ENCODE measurements at regions not wholly inside any gene's neighbourhood (a gene's known extent, or its start where the extent isn't known, plus 50 kb on each side); places are given as distances from the start of the nearest gene placed in this dataset.

DNA sequence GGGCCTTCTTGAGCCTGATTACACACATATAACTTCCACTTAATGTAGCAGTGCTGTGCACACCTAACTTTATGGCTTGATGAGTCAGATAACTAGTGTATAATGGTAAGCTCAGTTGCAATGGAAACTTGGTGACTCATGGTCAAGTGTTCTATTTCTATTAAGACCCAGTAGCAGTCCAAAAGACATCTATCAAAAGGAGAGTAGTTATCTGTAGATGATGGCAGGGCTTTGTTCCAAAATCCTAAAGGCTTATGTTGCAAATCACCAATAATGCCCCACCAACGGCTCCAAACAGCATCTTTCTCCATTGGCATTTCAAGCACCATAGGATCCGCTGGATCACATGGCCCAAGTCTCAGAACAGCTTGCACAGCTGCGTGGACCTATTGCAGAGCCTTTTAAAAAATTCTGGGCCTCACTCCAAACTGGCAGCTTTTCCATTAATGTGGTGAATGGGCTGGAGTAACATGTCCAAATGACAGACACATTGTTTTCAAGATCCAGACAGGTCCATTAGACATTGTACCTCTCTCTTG is 566.8 kb upstream of the USP24 start:
- TF ChIP-seq, protein P1, sequence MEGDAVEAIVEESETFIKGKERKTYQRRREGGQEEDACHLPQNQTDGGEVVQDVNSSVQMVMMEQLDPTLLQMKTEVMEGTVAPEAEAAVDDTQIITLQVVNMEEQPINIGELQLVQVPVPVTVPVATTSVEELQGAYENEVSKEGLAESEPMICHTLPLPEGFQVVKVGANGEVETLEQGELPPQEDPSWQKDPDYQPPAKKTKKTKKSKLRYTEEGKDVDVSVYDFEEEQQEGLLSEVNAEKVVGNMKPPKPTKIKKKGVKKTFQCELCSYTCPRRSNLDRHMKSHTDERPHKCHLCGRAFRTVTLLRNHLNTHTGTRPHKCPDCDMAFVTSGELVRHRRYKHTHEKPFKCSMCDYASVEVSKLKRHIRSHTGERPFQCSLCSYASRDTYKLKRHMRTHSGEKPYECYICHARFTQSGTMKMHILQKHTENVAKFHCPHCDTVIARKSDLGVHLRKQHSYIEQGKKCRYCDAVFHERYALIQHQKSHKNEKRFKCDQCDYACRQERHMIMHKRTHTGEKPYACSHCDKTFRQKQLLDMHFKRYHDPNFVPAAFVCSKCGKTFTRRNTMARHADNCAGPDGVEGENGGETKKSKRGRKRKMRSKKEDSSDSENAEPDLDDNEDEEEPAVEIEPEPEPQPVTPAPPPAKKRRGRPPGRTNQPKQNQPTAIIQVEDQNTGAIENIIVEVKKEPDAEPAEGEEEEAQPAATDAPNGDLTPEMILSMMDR (IDR thresholded peaks at IDR 0.05; ENCODE audit: low read depth, low read length, missing control alignments), result no peak
- DNase-seq (ENCODE audit: low read depth), result no peak
- H3K4me3 ChIP-seq (ENCODE audit: low read depth, low read length), result no peak overlapping the region

DNA sequence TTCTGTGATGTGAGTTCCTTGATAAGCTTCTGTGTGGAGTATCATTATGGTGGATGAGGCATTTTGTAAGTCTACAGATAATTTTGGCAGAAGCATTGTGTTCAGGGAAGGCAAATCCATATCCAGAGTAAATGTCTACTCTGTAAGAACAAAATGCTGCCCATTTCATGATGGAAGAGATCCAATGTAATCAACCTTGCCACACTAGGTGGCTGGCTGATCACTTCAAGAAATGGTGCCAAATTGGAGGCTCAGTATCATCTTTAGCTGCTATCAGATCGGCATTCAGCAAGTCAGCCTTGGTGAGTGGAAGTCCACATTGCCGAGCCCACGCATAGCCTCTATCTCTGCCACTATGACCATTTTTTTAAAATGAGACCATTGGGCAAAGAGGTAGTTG is 565.8 kb upstream of the USP24 start:
- H3K4me3 ChIP-seq (ENCODE audit: low read depth, low read length), result no peak overlapping the region
- TF ChIP-seq, protein P1 (IDR thresholded peaks at IDR 0.05; ENCODE audit: low read depth, low read length, missing control alignments), result no peak
- DNase-seq (ENCODE audit: low read depth), result no peak

DNA sequence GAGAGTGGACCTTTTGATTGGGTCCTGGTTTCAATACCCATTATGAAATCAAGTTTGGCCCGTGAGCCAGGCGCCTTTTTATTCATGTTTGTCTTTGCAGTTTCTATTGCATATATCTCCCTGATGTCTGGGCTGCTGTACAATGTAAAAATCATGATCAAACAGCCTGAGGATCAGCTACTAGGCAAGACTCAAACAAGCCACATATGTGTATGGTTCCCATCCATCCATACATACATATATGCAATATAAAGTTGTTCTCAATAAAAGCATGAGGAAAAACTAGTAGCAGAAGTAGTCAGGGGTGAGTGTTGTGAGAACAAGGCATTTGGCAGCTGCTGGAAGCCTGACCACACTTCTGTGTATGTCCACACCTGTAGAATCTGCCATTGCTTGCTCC is 562.4 kb upstream of the USP24 start:
- TF ChIP-seq, protein P1 (IDR thresholded peaks at IDR 0.05; ENCODE audit: low read depth, low read length, missing control alignments), result no peak
- no peak overlapping the region for H3K4me3 ChIP-seq (ENCODE audit: low read depth, low read length)
- DNase-seq (ENCODE audit: low read depth), result no peak

DNA sequence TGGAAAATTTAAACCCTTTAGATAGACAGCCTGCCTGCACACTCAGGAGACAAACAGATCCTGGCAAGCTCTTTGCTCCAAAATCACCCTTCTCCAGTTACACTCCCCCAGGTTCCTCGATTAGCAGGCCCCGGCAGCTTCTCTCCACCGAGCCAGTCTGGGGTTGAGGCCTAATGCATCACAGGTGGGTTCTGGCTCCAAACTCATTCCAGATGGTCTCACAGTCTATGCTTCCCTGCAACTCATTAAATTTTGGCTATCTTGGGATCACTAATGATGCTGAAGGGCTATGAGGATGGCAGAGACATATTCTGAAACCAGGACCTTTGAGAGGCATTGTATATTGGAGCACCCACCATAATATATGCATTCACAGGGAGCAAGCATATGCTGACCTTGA is 559.8 kb upstream of the USP24 start:
- TF ChIP-seq, protein P1 (IDR thresholded peaks at IDR 0.05; ENCODE audit: low read depth, low read length, missing control alignments), result no peak
- no peak overlapping the region for H3K4me3 ChIP-seq (ENCODE audit: low read depth, low read length)
- no peak for DNase-seq (ENCODE audit: low read depth)

DNA sequence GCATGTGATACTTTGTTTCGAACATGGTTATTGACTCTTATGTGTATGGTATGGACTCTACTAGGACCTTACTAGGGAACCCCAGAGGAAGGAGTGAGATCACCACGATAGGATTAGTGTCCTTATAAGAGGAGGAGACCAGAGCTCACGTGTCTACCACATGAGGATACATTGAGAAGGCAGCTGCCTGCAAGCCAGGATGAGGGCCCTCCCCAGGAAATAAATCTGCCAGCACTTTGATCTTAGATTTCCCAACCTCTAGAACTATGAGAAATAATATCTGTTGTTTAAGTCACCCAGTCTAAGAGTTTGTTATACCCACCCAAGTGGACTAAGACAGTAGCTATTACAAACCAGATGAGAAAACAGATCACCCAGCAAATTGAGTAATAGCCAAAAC is 559.3 kb upstream of the USP24 start:
- TF ChIP-seq, protein P1 (IDR thresholded peaks at IDR 0.05; ENCODE audit: low read depth, low read length, missing control alignments), result no peak
- DNase-seq (ENCODE audit: low read depth), result no peak
- H3K4me3 ChIP-seq (ENCODE audit: low read depth, low read length), result no peak overlapping the region

DNA sequence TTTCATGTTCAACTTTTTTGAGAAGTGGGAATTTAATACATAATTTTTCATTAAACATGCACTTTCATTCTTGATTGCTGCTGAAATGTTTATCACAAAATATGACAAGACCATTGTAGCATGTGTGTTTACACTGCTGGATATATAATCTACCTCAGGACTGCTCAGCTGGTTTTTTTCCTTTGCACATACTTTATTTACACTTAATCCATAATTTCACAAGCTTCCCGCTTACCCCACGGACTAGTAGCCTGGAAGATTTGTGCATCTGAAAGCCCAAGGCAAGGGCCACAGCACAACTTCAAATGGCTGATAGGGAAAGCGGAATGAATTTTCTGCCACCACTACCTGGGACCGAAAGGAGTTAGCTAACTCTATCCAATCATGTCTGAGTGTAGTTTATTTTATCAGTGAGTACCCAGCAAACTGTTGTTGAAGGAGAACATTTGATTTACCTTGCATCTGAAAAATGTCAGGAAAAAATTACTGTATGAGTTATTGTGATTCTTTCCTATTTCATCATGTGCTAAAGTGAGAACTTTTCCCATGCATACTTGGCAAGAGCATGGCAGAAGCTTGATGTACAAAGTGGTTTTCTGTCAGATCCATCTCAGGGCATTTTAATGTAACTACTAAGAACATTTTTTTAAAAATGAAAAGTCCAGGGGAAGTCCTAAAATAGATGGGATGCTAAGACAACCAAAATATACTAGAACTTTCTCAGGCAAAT is 558.2 kb upstream of the USP24 start:
- DNase-seq (ENCODE audit: low read depth), result no peak
- TF ChIP-seq, protein P1 (IDR thresholded peaks at IDR 0.05; ENCODE audit: low read depth, low read length, missing control alignments), result no peak
- H3K4me3 ChIP-seq (ENCODE audit: low read depth, low read length), result no peak overlapping the region

Data from GM12864 (cell line).